ENCODE measurements at regions not wholly inside any gene's neighbourhood (a gene's known extent, or its start where the extent isn't known, plus 50 kb on each side); places are given as distances from the start of the nearest gene placed in this dataset.

- DNase-seq: no peak
Measured at GRCh38 chr10:106520698-106521097, 643.8 kb downstream of the SORCS1 start.

- DNase-seq: no peak
Measured at GRCh38 chr10:106519376-106520030, 645.0 kb downstream of the SORCS1 start.

- no peak for DNase-seq
Measured at GRCh38 chr10:106515206-106515790, 649.2 kb downstream of the SORCS1 start.

GRCh38 chr10:106513352-106513771 is 651.1 kb downstream of the SORCS1 start:
- no peak for DNase-seq

GRCh38 chr10:106511917-106512316 is 652.6 kb downstream of the SORCS1 start:
- no peak for DNase-seq

- no peak for DNase-seq
Measured at GRCh38 chr10:106508950-106509349, 655.6 kb downstream of the SORCS1 start.

GRCh38 chr10:106506526-106507283 is 657.8 kb downstream of the SORCS1 start:
- no peak for DNase-seq

- DNase-seq: no peak
Measured at GRCh38 chr10:106504536-106504935, 660.0 kb downstream of the SORCS1 start.

- DNase-seq: no peak
Measured at GRCh38 chr10:106502641-106503040, 661.9 kb downstream of the SORCS1 start.

- no peak for DNase-seq
Measured at GRCh38 chr10:106500925-106501525, 663.5 kb downstream of the SORCS1 start.

- DNase-seq: no peak
Measured at GRCh38 chr10:106500041-106500924, 664.2 kb downstream of the SORCS1 start.

GRCh38 chr10:106499448-106499847 is 665.1 kb downstream of the SORCS1 start:
- DNase-seq: no peak

GRCh38 chr10:106498675-106499074 is 665.8 kb downstream of the SORCS1 start:
- DNase-seq: no peak

- no peak for DNase-seq
Measured at GRCh38 chr10:106495931-106496330, 668.6 kb downstream of the SORCS1 start.

- no peak for DNase-seq
Measured at GRCh38 chr10:106493751-106494150, 670.8 kb downstream of the SORCS1 start.

GRCh38 chr10:106493226-106493625 is 671.3 kb downstream of the SORCS1 start:
- no peak for DNase-seq

- DNase-seq: no peak
Measured at GRCh38 chr10:106487726-106488125, 676.8 kb downstream of the SORCS1 start.

- DNase-seq: no peak
Measured at GRCh38 chr10:106481598-106482275, 682.8 kb downstream of the SORCS1 start.

GRCh38 chr10:106479636-106480035 is 684.9 kb downstream of the SORCS1 start:
- no peak for DNase-seq

GRCh38 chr10:106474876-106475275 is 689.6 kb downstream of the SORCS1 start:
- no peak for DNase-seq

- DNase-seq: no peak
Measured at GRCh38 chr10:106473129-106473685, 691.3 kb downstream of the SORCS1 start.

- DNase-seq: no peak
Measured at GRCh38 chr10:106467506-106467905, 697.0 kb downstream of the SORCS1 start.
